NCI-H2196 (cell line): ENCODE measurements at regions not wholly inside any gene's neighbourhood (a gene's known extent, or its start where the extent isn't known, plus 50 kb on each side); places are given as distances from the start of the nearest gene placed in this dataset.
"Not testable (repeated sequence)": the region's sequence is repeated elsewhere in the genome, so short reads cannot be mapped to it uniquely, and the experiment has no call there.

Source experiments
- DNase-seq: peaks from one replicate; lab custom pipeline; 2025; ENCODE audit not compliant: unreplicated experiment; lab: John Stamatoyannopoulos, UW

DNA sequence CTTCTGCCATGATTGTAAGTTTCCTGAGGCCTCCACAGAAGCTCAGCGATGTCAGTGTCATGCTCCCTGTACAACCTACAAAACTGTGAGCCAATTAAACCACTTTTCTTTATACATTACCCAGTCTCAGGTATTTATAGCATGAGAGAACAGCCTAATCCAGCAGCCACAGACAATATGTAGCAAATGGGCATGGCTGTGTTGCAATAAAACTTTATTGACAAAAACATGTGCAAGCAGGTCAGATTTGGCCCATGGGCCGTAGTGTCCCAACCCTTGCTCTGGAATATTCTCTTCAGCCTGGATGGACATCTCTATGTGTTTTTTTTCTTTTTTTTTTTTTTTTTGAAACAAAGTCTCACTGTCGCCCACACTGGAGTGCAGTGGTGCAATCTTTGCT is 60.9 kb upstream of the EEF2KMT start:
- no peak for DNase-seq

DNA sequence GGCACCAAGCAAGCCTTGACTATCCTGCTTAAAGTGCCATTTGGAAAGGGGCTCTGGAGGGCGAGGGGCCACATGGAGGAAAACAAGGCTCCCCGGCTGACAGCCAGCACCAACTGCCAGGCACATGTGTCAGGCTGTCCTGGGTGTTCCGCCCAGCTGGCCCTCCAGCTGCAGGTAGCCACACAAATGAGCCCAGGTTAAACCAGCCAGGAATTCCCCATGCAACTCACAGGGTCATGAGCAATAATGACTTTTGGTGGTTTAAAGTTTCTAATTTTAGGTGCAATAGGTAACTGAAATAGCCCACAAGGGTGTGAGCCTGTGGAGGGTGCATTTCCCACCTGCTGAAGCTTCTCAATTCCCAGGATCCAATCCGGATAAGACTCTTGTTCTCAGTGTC is 58.9 kb upstream of the EEF2KMT start:
- not testable (repeated sequence) for DNase-seq

DNA sequence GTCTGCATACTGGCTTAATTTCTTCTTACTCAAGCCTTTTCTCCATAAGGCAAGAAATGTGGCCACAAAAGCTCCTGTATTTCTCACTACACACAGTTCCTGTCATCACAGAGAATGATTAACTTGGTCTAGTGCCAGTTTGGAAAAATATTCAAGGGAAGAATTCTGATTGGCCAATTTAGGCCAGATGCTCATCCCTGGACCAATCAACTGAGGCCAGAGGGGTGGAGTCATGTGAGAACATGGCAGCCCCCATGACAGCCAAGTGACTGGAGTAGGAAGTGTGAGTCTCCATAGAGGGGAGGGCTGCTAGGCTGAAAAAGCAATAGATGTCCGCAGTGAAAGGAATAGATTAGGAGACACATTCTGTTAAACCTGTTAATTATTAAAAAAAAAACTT is 56.4 kb upstream of the EEF2KMT start:
- not testable (repeated sequence) for DNase-seq

DNA sequence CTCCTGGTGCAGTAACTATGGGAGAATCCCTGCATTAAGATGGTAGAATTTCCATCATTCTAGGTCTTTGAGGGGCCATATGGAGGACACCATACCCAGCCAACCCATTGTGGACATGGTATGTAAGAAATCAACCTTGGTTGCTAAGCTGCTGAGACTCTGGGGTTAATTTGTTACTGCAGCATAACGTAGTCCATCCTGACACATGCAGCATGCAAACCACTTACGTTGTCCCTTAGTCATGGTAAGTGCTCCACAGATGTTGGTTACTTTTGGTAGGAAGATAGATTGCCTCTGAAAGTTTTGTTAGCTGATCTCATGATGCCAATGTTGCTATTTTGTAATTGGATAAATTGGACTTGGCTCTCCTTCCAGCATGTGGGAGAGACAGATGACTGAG is 53.8 kb upstream of the EEF2KMT start:
- DNase-seq = not testable (repeated sequence)
